ENCODE measurements at regions not wholly inside any gene's neighbourhood (a gene's known extent, or its start where the extent isn't known, plus 50 kb on each side); places are given as distances from the start of the nearest gene placed in this dataset.

- no peak for DNase-seq
- peak overlapping the region; percentile 23 to 65 for H3K27ac ChIP-seq
- no peaks in the 10 kb centered on the region for H3K9me3 ChIP-seq
- intact Hi-C loops (cut with DNase I; ENCODE audit: low total_unique reads), result no loop called here
- peaks cover 0 to 22% (median 10%) of the 10 kb centered on the region in 4 donors for H3K4me1 ChIP-seq
- no peak for TF ChIP-seq CTCF (IDR thresholded peaks at IDR 0.05)
- H3K27me3 ChIP-seq, result no peaks in the 10 kb centered on the region
- no peaks in the 10 kb centered on the region for H3K36me3 ChIP-seq
- no peak overlapping the region for H3K4me3 ChIP-seq
Measured at GRCh38 chr7:25494896-25495295, 266.6 kb upstream of the NPVF start.

- TF ChIP-seq CTCF (IDR thresholded peaks at IDR 0.05), result no peak
- H3K36me3 ChIP-seq, result no peaks in the 10 kb centered on the region
- H3K4me3 ChIP-seq, result no peak overlapping the region
- H3K9me3 ChIP-seq, result no peaks in the 10 kb centered on the region
- intact Hi-C loops (cut with DNase I; ENCODE audit: low total_unique reads), result no loop called here
- peak overlapping the region; percentile 62 to 65 for H3K27ac ChIP-seq
- H3K4me1 ChIP-seq, result peaks cover 0 to 22% (median 10%) of the 10 kb centered on the region in 4 donors
- H3K27me3 ChIP-seq, result no peaks in the 10 kb centered on the region
- DNase-seq, result no peak
Measured at GRCh38 chr7:25495342-25496250, 267.3 kb upstream of the NPVF start.

GRCh38 chr7:25496476-25497368, 268.4 kb upstream of the NPVF start:
- Histone ChIP-seq H3K4me3 (no peak overlapping the region), H3K9me3 (no peaks in the 10 kb centered on the region), H3K27me3 (no peaks in the 10 kb centered on the region), H3K36me3 (no peaks in the 10 kb centered on the region), H3K4me1 (peaks cover 0 to 22% (median 10%) of the 10 kb centered on the region in 4 donors), H3K27ac (peak overlapping the region; percentile 62 to 65)
- intact Hi-C loops (cut with DNase I; ENCODE audit: low total_unique reads), result no loop called here
- TF ChIP-seq CTCF (IDR thresholded peaks at IDR 0.05), result no peak
- no peak for DNase-seq

- no peak for TF ChIP-seq CTCF (IDR thresholded peaks at IDR 0.05)
- Histone ChIP-seq H3K27me3 (no peaks in the 10 kb centered on the region), H3K9me3 (no peaks in the 10 kb centered on the region), H3K4me1 (peaks cover 0 to 17% (median 8%) of the 10 kb centered on the region in 4 donors), H3K4me3 (no peak overlapping the region), H3K27ac (no peak overlapping the region), H3K36me3 (no peaks in the 10 kb centered on the region)
- intact Hi-C loops (cut with DNase I; ENCODE audit: low total_unique reads), result no loop called here
- DNase-seq, result no peak
Measured at GRCh38 chr7:25500393-25500921, 272.2 kb upstream of the NPVF start.

GRCh38 chr7:25503306-25503705, 275.0 kb upstream of the NPVF start:
- Histone ChIP-seq H3K9me3 (no peaks in the 10 kb centered on the region), H3K4me1 (no peaks in the 10 kb centered on the region), H3K4me3 (no peak overlapping the region), H3K27me3 (no peaks in the 10 kb centered on the region), H3K36me3 (no peaks in the 10 kb centered on the region), H3K27ac (no peak overlapping the region)
- no peak for DNase-seq
- intact Hi-C loops (cut with DNase I; ENCODE audit: low total_unique reads), result no loop called here
- TF ChIP-seq CTCF (IDR thresholded peaks at IDR 0.05), result no peak
